ENCODE measurements at regions not wholly inside any gene's neighbourhood (a gene's known extent, or its start where the extent isn't known, plus 50 kb on each side); places are given as distances from the start of the nearest gene placed in this dataset.

DNA sequence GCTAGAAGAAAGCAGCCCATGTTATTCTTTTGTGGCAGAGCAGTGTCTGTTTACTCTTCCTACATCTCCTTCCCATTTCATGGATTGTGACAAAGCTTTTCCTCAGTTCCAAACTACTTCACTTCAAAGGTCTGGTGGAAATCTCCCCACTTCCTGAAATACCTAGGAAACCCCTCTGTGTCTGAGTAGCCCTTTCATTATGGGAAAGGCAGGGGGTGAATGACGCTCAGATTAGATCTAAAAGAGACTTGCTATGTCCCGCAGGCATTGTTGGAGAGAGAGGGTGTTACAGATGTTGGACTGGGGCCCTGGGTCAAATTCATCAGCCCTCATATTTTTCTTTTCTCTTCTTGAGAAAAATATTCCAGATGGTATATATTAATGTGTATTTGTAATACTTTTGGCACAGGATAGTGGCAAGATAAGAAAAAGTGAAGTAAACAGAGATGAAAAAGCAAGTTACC, 675.0 kb downstream of the IRS1 start:
- 34% methylated on average over 2 of the region's 2 CpGs for WGBS
- Histone ChIP-seq H3K36me3 (no peaks in the 10 kb centered on the region), H3K4me1 (no peaks in the 10 kb centered on the region), H3K27me3 (no peaks in the 10 kb centered on the region), H3K9me3 (no peaks in the 10 kb centered on the region), H3K4me3 (no peak overlapping the region), H3K27ac (replicated peaks in 1 of 4) (peak overlapping the region in 1 of 4 donors; percentile 51)
- TF ChIP-seq EP300 (IDR thresholded peaks at IDR 0.05) (no peak), POLR2A (IDR thresholded peaks at IDR 0.05; ENCODE audit: low read depth) (no peak), POLR2AphosphoS5 (IDR thresholded peaks at IDR 0.05) (no peak)
- TF ChIP-seq, protein P1, sequence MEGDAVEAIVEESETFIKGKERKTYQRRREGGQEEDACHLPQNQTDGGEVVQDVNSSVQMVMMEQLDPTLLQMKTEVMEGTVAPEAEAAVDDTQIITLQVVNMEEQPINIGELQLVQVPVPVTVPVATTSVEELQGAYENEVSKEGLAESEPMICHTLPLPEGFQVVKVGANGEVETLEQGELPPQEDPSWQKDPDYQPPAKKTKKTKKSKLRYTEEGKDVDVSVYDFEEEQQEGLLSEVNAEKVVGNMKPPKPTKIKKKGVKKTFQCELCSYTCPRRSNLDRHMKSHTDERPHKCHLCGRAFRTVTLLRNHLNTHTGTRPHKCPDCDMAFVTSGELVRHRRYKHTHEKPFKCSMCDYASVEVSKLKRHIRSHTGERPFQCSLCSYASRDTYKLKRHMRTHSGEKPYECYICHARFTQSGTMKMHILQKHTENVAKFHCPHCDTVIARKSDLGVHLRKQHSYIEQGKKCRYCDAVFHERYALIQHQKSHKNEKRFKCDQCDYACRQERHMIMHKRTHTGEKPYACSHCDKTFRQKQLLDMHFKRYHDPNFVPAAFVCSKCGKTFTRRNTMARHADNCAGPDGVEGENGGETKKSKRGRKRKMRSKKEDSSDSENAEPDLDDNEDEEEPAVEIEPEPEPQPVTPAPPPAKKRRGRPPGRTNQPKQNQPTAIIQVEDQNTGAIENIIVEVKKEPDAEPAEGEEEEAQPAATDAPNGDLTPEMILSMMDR (IDR thresholded peaks at IDR 0.05), result no peak
- no peak for DNase-seq (ENCODE audit: extremely low spot score)
- intact Hi-C loops (cut with DNase I), result no loop called here

DNA sequence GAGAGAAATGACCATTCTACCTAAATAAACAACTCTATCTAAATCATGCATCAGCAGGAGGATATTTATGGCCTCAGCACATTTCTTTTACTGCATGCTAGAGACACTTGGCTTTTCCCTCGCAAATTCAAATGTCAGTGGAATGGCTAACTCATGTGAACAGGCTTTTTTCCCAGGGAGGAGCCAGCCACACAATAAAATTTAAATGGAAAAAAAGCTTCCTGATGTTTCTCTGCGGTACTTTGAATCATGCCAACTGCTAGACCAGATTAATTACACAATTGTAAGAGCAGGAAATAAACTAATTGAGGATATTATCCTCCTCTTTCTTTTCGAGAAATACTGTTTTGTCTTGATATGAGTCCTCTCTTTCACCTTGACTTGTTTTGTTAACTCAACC, 676.3 kb downstream of the IRS1 start:
- TF ChIP-seq EP300 (IDR thresholded peaks at IDR 0.05) (no peak), POLR2A (IDR thresholded peaks at IDR 0.05; ENCODE audit: low read depth) (no peak), POLR2AphosphoS5 (IDR thresholded peaks at IDR 0.05) (no peak)
- TF ChIP-seq, protein P1 (IDR thresholded peaks at IDR 0.05), result no peak
- no peaks in the 10 kb centered on the region for H3K9me3 ChIP-seq
- no peak overlapping the region for H3K4me3 ChIP-seq
- DNase-seq (ENCODE audit: extremely low spot score), result no peak
- WGBS, result 33% methylated on average over 3 of the region's 3 CpGs
- no peaks in the 10 kb centered on the region for H3K27me3 ChIP-seq
- peaks cover 0 to 3% (median 0%) of the 10 kb centered on the region in 4 donors for H3K4me1 ChIP-seq
- H3K36me3 ChIP-seq, result no peaks in the 10 kb centered on the region
- no peak overlapping the region for H3K27ac ChIP-seq (replicated peaks in 1 of 4)
- intact Hi-C loops (cut with DNase I), result no loop called here

DNA sequence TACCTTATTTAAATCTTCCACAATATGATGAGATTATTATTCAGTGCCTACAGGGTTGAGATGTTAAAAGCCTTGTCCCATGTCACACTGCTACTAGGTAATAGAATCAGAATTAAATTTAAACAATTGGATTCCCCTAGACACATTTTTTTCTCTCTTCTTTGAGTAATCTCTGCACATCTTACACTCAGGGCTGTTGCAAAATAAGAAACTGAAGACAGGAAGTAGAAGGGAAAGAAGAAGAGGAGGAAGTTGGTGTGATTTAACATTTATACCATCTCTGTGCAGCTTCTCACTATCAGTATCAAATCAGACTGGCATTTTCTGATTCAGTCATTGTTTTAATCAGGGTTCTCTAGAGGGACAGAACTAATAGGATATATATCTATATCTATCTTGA, 677.6 kb downstream of the IRS1 start:
- H3K27me3 ChIP-seq, result no peaks in the 10 kb centered on the region
- DNase-seq (ENCODE audit: extremely low spot score), result no peak
- no peaks in the 10 kb centered on the region for H3K9me3 ChIP-seq
- peaks cover 0 to 3% (median 0%) of the 10 kb centered on the region in 4 donors for H3K4me1 ChIP-seq
- TF ChIP-seq POLR2A (IDR thresholded peaks at IDR 0.05; ENCODE audit: low read depth), result no peak
- TF ChIP-seq, protein P1 (IDR thresholded peaks at IDR 0.05), result no peak
- no peak for TF ChIP-seq EP300 (IDR thresholded peaks at IDR 0.05)
- TF ChIP-seq POLR2AphosphoS5 (IDR thresholded peaks at IDR 0.05), result no peak
- intact Hi-C loops (cut with DNase I), result no loop called here
- H3K4me3 ChIP-seq, result no peak overlapping the region
- no peak overlapping the region for H3K27ac ChIP-seq (replicated peaks in 1 of 4)
- H3K36me3 ChIP-seq, result no peaks in the 10 kb centered on the region

GRCh38 chr2:226121046-226121738, 678.4 kb downstream of the IRS1 start:
- no peak for DNase-seq (ENCODE audit: extremely low spot score)
- H3K9me3 ChIP-seq, result no peaks in the 10 kb centered on the region
- 39% methylated on average over 4 of the region's 4 CpGs for WGBS
- H3K4me1 ChIP-seq, result peaks cover 0 to 3% (median 0%) of the 10 kb centered on the region in 4 donors
- H3K27me3 ChIP-seq, result no peaks in the 10 kb centered on the region
- H3K36me3 ChIP-seq, result no peaks in the 10 kb centered on the region
- H3K27ac ChIP-seq (replicated peaks in 1 of 4), result no peak overlapping the region
- no peak overlapping the region for H3K4me3 ChIP-seq
- intact Hi-C loops (cut with DNase I), result no loop called here
- TF ChIP-seq POLR2A (IDR thresholded peaks at IDR 0.05; ENCODE audit: low read depth) (no peak), EP300 (IDR thresholded peaks at IDR 0.05) (no peak), POLR2AphosphoS5 (IDR thresholded peaks at IDR 0.05) (no peak)
- TF ChIP-seq, protein P1 (IDR thresholded peaks at IDR 0.05), result no peak

Measured in esophagus muscularis mucosa (tissue), 4 donors.